DND-41 (cell line): ENCODE measurements at regions not wholly inside any gene's neighbourhood (a gene's known extent, or its start where the extent isn't known, plus 50 kb on each side); places are given as distances from the start of the nearest gene placed in this dataset.
A peak's percentile ranks its signal among the peaks of the same experiment; 100 is the strongest.
"Not testable (repeated sequence)": the region's sequence is repeated elsewhere in the genome, so short reads cannot be mapped to it uniquely, and the experiment has no call there.

Experiments
- ATAC-seq: fragments of 200-7000 bp; cut with Tn5 transposase; 3 replicates; pipeline ENCODE4 v1.9.1; 2021; ENCODE audit warnings: low read depth; ENCODE audit not compliant: insufficient read depth
- DNase-seq: peaks from one replicate; pipeline ENCODE4 v3.0.0-alpha.2; 2020
- H2AFZ ChIP-seq: 2 replicates; pipeline ENCODE4 v1.6.0; 2012; ENCODE audit warnings: low read depth, low read length
- H3K27ac ChIP-seq: 2 replicates; pipeline ENCODE4 v1.5.1; 2012; ENCODE audit warnings: low read length, inconsistent platforms
- H3K27me3 ChIP-seq: fragments of 200-600 bp; sonication (generic); 2 replicates; pipeline ENCODE4 v1.6.0; 2012; ENCODE audit warnings: low read length, mild to moderate bottlenecking, inconsistent platforms; ENCODE audit not compliant: insufficient read depth, poor library complexity
- H3K36me3 ChIP-seq: 2 replicates; pipeline ENCODE4 v1.5.1; 2012; ENCODE audit warnings: low read length, inconsistent platforms; ENCODE audit not compliant: insufficient read depth
- H3K4me1 ChIP-seq: 2 replicates; pipeline ENCODE4 v1.5.1; 2012; ENCODE audit warnings: mild to moderate bottlenecking, low read length; ENCODE audit not compliant: insufficient read depth
- H3K4me2 ChIP-seq: 2 replicates; pipeline ENCODE4 v1.6.0; 2012; ENCODE audit warnings: mild to moderate bottlenecking, moderate library complexity, low read length, inconsistent platforms; ENCODE audit not compliant: insufficient read depth
- H3K4me3 ChIP-seq, 2 experiments: fragments of 200-600 bp in 1 of 2; shearing (Covaris generic) in 1 of 2; 2 replicates each; pipeline ENCODE4 v1.5.1; 2012 to 2016; ENCODE audit warnings: inconsistent platforms in 2 of 2, low read length in 2 of 2, mild to moderate bottlenecking in 2 of 2, low read depth in 1 of 2, moderate library complexity in 1 of 2
- H3K79me2 ChIP-seq: 2 replicates; pipeline ENCODE4 v1.6.0; 2012; ENCODE audit warnings: low read length, inconsistent platforms; ENCODE audit not compliant: insufficient read depth
- H3K9ac ChIP-seq: 2 replicates; pipeline ENCODE4 v1.6.0; 2012; ENCODE audit warnings: low read depth, mild to moderate bottlenecking, inconsistent platforms, low read length, moderate library complexity
- H3K9me3 ChIP-seq: 2 replicates; pipeline ENCODE4 v1.5.1; 2012; ENCODE audit warnings: low read length, moderate library complexity, mild to moderate bottlenecking, inconsistent platforms; ENCODE audit not compliant: insufficient read depth, severe bottlenecking
- H4K20me1 ChIP-seq: 2 replicates; pipeline ENCODE4 v1.6.0; 2012; ENCODE audit warnings: low read length; ENCODE audit not compliant: insufficient read depth
- EZH2 ChIP-seq: IDR thresholded peaks from 3 replicates; pipeline ENCODE4 v1.6.1; 2012; ENCODE audit warnings: borderline replicate concordance, low read depth, mild to moderate bottlenecking, moderate library complexity, low read length, inconsistent platforms; ENCODE audit not compliant: severe bottlenecking
- TF ChIP-seq, protein P1 (sequence below): IDR thresholded peaks from 2 replicates; pipeline ENCODE4 v1.5.1; 2012; ENCODE audit warnings: borderline replicate concordance, low read length, moderate library complexity, mild to moderate bottlenecking; ENCODE audit not compliant: poor library complexity, severe bottlenecking; ENCODE audit errors: extremely low read depth

DNA sequence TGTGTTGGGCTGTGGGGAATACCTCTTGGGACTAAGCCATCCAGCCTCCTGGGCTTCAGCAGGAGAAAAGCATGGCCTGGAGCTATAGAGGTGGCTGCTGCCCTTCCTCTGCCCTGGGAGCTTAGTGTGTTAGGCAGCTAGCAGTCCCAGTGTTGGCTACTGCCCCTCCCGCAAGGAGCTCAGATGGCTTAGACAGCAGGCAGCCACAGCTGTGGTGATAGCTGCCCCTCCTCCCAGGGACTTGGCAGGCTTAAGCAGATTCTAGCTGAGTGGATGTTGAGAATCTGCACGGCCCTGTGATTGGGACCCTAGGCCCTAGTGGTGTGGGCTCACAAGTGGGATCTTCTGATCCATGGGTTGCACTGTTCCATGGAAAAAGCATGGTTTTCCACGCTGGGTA is 264.5 kb downstream of the TDRD3 start:
- H3K9me3 ChIP-seq = peaks cover 2% of the 10 kb centered on the region
- H3K27me3 ChIP-seq = no peaks in the 10 kb centered on the region
- no peaks in the 10 kb centered on the region for H3K4me1 ChIP-seq
- no peak overlapping the region for H3K9ac ChIP-seq
- no peak overlapping the region for H3K27ac ChIP-seq
- H3K36me3 ChIP-seq = no peaks in the 10 kb centered on the region
- no peak for TF ChIP-seq EZH2
- TF ChIP-seq, protein P1, sequence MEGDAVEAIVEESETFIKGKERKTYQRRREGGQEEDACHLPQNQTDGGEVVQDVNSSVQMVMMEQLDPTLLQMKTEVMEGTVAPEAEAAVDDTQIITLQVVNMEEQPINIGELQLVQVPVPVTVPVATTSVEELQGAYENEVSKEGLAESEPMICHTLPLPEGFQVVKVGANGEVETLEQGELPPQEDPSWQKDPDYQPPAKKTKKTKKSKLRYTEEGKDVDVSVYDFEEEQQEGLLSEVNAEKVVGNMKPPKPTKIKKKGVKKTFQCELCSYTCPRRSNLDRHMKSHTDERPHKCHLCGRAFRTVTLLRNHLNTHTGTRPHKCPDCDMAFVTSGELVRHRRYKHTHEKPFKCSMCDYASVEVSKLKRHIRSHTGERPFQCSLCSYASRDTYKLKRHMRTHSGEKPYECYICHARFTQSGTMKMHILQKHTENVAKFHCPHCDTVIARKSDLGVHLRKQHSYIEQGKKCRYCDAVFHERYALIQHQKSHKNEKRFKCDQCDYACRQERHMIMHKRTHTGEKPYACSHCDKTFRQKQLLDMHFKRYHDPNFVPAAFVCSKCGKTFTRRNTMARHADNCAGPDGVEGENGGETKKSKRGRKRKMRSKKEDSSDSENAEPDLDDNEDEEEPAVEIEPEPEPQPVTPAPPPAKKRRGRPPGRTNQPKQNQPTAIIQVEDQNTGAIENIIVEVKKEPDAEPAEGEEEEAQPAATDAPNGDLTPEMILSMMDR = no peak
- DNase-seq = no peak
- no peaks in the 10 kb centered on the region for H3K79me2 ChIP-seq
- ATAC-seq = 0 out of 3 replicates have a peak, but pooled peaks have one; percentile 29
- H3K4me3 ChIP-seq = no peak overlapping the region
- no peak overlapping the region for H2AFZ ChIP-seq
- no peaks in the 10 kb centered on the region for H4K20me1 ChIP-seq
- no peak overlapping the region for H3K4me2 ChIP-seq

DNA sequence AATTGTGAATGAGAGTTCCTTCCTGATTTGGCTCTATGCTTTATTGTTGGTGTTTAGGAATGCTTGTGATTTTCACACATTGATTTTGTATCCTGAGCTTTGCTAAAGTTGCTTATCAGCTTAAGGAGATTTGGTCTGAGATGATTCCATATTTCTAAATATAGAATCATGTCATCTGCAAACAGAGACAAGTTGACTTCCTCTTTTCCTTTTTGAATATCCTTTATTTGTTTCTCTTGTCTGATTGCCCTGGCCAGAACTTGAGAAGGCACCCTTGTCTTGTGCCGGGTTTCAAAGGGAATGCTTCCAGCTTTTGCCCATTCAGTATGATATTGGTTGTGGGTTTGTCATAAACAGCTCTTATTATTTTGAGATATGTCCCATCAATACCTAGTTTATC is 260.6 kb downstream of the TDRD3 start:
- H3K9ac ChIP-seq, H3K79me2 ChIP-seq, H4K20me1 ChIP-seq, H3K4me2 ChIP-seq, ATAC-seq, H3K9me3 ChIP-seq, H3K4me3 ChIP-seq, H2AFZ ChIP-seq, H3K36me3 ChIP-seq, DNase-seq, H3K27ac ChIP-seq, H3K4me1 ChIP-seq, H3K27me3 ChIP-seq: not testable (repeated sequence)

DNA sequence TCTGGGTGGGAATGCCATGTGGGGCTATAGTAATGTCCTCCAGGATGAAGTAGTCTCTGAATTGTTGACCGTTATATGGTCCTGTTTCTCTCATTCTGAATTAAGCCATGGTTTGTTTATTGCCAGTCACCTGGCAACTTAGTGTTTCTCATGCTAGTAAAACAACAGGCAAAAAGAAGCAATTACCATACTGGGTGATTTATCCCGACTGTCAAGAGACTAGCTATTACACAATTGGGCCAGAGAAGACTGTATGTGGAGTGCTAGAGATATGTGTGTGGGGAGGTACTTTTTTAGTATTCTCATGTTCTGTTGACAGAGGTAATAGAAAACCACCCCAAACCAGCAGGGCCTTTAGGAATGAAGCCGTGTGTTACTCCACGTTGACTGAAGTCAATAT is 258.2 kb downstream of the TDRD3 start:
- H3K36me3 ChIP-seq = no peaks in the 10 kb centered on the region
- no peaks in the 10 kb centered on the region for H3K4me1 ChIP-seq
- H3K9me3 ChIP-seq = no peaks in the 10 kb centered on the region
- no peak for TF ChIP-seq EZH2
- TF ChIP-seq, protein P1 = no peak
- no peaks in the 10 kb centered on the region for H3K79me2 ChIP-seq
- no peaks in the 10 kb centered on the region for H4K20me1 ChIP-seq
- no peak overlapping the region for H3K4me2 ChIP-seq
- ATAC-seq (no peak), DNase-seq (no peak)
- no peak overlapping the region for H3K9ac ChIP-seq
- no peak overlapping the region for H3K4me3 ChIP-seq
- no peaks in the 10 kb centered on the region for H3K27me3 ChIP-seq
- no peak overlapping the region for H3K27ac ChIP-seq
- no peak overlapping the region for H2AFZ ChIP-seq

DNA sequence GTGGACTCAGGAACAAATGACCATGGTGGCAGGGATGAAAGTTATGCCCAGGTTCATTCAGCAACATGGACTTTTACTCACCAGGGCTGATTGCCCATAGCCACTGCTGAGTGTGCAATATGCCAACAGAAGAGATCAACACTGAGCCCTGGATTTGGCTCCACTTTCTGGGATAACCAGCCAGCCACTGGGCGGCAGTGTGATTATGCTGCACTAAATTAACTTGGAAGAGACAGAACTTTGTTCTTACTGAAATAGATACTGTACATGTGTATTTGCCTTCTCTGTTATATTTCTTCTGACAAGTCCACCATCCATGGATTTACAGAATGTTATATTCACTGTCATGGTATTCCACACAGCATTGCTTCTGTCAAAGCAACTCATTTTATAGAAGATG is 257.4 kb downstream of the TDRD3 start:
- peak; percentile 12 for DNase-seq
- no peaks in the 10 kb centered on the region for H4K20me1 ChIP-seq
- no peaks in the 10 kb centered on the region for H3K79me2 ChIP-seq
- no peak for ATAC-seq
- H3K4me2 ChIP-seq = no peak overlapping the region
- H3K27ac ChIP-seq = no peak overlapping the region
- no peaks in the 10 kb centered on the region for H3K9me3 ChIP-seq
- H3K36me3 ChIP-seq = no peaks in the 10 kb centered on the region
- no peak overlapping the region for H3K4me3 ChIP-seq
- TF ChIP-seq, protein P1 = peak; percentile 34
- TF ChIP-seq EZH2 = no peak
- no peak overlapping the region for H2AFZ ChIP-seq
- H3K4me1 ChIP-seq = no peaks in the 10 kb centered on the region
- H3K27me3 ChIP-seq = no peaks in the 10 kb centered on the region
- H3K9ac ChIP-seq = no peak overlapping the region
